ENCODE measurements at regions not wholly inside any gene's neighbourhood (a gene's known extent, or its start where the extent isn't known, plus 50 kb on each side); places are given as distances from the start of the nearest gene placed in this dataset.

- Histone ChIP-seq H3K27me3 (ENCODE audit: insufficient read depth, poor library complexity, severe bottlenecking) (no peaks in the 10 kb centered on the region), H3K4me3 (replicated peaks; ENCODE audit: insufficient read depth, low read length) (no peak overlapping the region), H3K27ac (replicated peaks) (no peak overlapping the region)
- no peak for DNase-seq (ENCODE audit: low read depth in 1 of 2, low spot score in 1 of 2)
- no peak for TF ChIP-seq CTCF (IDR thresholded peaks at IDR 0.05; ENCODE audit: insufficient read depth, low read length)
- TF ChIP-seq SPI1 (IDR thresholded peaks at IDR 0.05; ENCODE audit: borderline replicate concordance, low read depth): no peak
- TF ChIP-seq POLR2AphosphoS5 (IDR thresholded peaks at IDR 0.05; ENCODE audit: low read depth): no peak
- TF ChIP-seq REST (IDR thresholded peaks at IDR 0.05; ENCODE audit: insufficient replicate concordance, low read depth): no peak
- no peak for TF ChIP-seq GABPA (IDR thresholded peaks at IDR 0.05; ENCODE audit: low read depth)
Measured at GRCh38 chr16:51248217-51248616, 97.1 kb upstream of the SALL1 start.

GRCh38 chr16:51245658-51245995, 94.6 kb upstream of the SALL1 start:
- H3K27me3 ChIP-seq (ENCODE audit: insufficient read depth, poor library complexity, severe bottlenecking): no peaks in the 10 kb centered on the region
- TF ChIP-seq REST (IDR thresholded peaks at IDR 0.05; ENCODE audit: insufficient replicate concordance, low read depth): no peak
- no peak for TF ChIP-seq CTCF (IDR thresholded peaks at IDR 0.05; ENCODE audit: insufficient read depth, low read length)
- TF ChIP-seq SPI1 (IDR thresholded peaks at IDR 0.05; ENCODE audit: borderline replicate concordance, low read depth): no peak
- no peak for TF ChIP-seq GABPA (IDR thresholded peaks at IDR 0.05; ENCODE audit: low read depth)
- TF ChIP-seq POLR2AphosphoS5 (IDR thresholded peaks at IDR 0.05; ENCODE audit: low read depth): no peak
- H3K4me3 ChIP-seq (replicated peaks; ENCODE audit: insufficient read depth, low read length): no peak overlapping the region
- no peak for DNase-seq (ENCODE audit: low read depth in 1 of 2, low spot score in 1 of 2)
- H3K27ac ChIP-seq (replicated peaks): no peak overlapping the region

- no peak overlapping the region for H3K4me3 ChIP-seq (replicated peaks; ENCODE audit: insufficient read depth, low read length)
- no peaks in the 10 kb centered on the region for H3K27me3 ChIP-seq (ENCODE audit: insufficient read depth, poor library complexity, severe bottlenecking)
- no peak for DNase-seq (ENCODE audit: low read depth in 1 of 2, low spot score in 1 of 2)
- TF ChIP-seq SPI1 (IDR thresholded peaks at IDR 0.05; ENCODE audit: borderline replicate concordance, low read depth): no peak
- no peak for TF ChIP-seq CTCF (IDR thresholded peaks at IDR 0.05; ENCODE audit: insufficient read depth, low read length)
- no peak for TF ChIP-seq GABPA (IDR thresholded peaks at IDR 0.05; ENCODE audit: low read depth)
- no peak for TF ChIP-seq REST (IDR thresholded peaks at IDR 0.05; ENCODE audit: insufficient replicate concordance, low read depth)
- no peak for TF ChIP-seq POLR2AphosphoS5 (IDR thresholded peaks at IDR 0.05; ENCODE audit: low read depth)
- H3K27ac ChIP-seq (replicated peaks): no peak overlapping the region
Measured at GRCh38 chr16:51244887-51245657, 94.0 kb upstream of the SALL1 start.

Measured in HL-60 (cell line).